ENCODE measurements at regions not wholly inside any gene's neighbourhood (a gene's known extent, or its start where the extent isn't known, plus 50 kb on each side); places are given as distances from the start of the nearest gene placed in this dataset.
"Not testable (repeated sequence)": the region's sequence is repeated elsewhere in the genome, so short reads cannot be mapped to it uniquely, and the experiment has no call there.

DNA sequence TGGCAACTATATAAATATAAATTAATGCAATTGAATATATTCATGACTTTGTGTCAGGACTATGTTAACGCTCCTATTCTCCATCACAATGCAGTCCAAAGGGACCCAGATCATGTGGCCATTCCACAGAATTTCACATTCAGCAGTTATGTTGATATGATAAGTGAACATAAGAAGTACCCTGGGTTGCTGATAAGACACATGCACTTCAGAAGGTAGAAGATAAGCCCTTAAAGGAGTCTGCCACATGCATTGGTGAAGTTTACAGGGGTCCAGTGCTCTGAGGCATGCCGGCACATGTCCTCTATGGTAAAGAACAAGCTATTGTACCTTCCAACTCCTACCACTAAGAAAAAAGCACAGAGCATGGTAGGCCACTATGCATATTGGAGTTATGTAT lies 76.4 kb downstream of the PHAX start:
- no peak for DNase-seq

DNA sequence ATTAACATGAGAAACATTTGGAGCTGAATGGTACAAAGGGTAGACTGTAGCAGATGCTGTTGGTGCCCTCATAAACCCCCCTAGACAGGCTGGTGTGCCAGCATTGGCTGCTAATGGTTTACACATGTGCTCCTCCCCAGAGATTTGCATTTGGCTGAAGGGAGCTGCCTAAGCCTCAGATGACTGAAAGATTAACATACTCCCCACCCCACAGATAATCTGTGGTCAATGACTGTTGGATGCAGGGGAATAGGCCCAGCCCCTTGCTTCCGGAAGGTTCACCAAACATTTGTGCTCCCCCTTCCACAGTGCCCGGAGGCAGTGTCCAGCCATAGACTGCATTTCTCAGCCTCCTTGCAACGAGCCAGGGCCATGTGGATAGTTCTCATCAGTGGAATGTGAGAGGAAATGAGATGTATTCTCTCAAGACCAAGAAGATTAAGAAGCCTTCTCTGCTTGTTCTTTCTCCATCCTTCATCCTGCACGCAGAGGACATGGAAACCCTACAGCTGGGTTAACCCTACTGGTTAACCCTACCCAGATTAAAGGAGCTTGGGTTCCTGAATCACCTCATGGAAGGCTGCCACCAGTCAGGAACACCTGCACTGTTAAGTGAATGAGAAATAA lies 79.6 kb downstream of the PHAX start:
- peak; percentile 48 for DNase-seq

DNA sequence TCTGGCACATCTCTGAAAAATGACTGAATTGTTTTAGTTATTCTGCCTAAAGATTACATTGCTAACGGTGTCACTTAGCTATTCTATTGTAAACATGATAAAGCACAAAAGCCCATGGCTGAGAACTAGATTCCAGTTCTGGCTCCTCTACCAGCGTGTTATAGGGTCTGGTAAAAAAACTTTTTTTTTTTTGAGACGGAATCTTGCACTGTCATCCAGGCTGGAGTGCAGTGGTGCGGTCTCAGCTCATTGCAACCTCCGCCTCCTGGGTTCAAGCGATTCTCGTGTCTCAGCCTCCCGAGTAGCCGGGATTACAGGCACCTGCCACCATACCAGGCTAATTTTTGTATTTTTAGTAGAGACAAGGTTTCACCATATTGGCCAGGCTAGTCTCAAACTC lies 80.6 kb downstream of the PHAX start:
- not testable (repeated sequence) for DNase-seq

DNA sequence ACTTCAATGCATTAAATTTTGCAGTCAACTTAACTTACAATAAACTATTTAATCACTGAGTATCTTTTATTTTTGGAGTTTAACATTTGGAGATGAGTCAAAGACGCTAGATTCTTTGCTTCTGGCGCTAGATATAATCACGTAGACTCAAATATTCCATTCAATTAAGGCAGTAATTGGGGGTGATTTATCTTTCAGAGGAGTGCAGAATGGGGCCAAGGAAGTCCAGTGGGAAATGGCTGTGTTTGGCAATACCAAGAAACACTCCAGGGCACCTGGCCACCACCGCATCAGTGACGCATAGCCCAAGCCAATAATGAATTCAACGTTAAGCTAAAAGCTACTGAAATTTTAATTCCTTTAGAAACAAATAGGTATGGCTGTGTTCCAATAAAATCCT lies 81.2 kb downstream of the PHAX start:
- peak; percentile 3 for DNase-seq

DNA sequence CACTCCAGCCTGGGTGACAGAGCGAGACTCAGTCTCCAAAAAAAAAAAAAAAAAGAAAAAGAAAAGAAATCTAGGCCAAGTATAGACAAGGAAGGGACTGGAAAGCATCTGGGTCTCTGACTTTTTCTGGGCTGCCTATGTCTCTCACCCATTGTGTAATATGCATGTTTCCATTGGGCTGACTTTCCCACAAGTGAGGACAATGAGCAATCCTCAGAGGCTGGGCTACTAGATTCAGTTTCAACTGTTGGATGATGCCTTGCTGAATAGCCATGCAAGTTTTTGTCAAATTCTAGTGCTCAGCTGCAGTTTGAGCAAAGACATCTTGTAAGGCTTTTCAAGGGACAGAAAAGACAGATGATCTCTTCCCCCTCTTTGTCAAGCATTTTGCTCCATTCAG lies 82.1 kb downstream of the PHAX start:
- DNase-seq: no peak

- no peak for DNase-seq
Observed at GRCh38 chr5:126683912-126684311, 83.2 kb downstream of the PHAX start.

DNA sequence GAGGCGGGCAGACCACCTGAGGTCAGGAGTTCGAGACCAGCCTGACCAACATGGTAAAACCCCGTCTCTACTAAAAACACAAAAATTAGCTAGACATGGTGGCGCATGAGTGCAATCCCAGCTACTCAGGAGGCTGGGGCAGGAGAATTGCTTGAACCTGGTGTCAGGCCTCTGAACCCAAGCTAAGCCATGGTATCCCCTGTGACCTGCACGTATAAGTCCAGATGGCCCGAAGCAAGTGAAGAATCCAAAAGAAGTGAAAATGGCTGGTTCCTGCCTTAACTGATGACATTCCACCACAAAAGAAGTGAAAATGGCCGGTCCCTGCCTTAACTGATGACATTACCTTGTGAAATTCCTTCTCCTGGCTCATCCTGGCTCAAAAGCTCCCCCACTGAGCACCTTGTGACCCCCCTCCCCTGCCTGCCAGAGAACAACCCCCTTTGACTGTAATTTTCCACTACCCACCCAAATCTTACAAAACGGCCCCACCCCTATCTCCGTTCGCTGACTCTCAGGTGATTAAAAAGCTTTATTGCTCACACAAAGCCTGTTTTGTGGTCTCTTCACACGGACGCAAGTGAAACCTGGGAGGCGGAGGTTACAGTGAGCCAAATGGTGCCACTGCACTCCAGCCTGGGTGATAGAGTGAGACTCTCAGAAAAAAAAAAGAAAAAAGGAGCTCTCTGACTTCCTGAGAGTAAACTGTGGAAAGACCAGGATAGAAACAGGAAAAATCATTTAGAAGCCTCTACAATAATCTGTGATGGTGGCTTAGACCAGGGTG lies 84.1 kb downstream of the PHAX start:
- not testable (repeated sequence) for DNase-seq

GRCh38 chr5:126686451-126687126 lies 85.8 kb downstream of the PHAX start:
- no peak for DNase-seq

- no peak for DNase-seq
Observed at GRCh38 chr5:126692971-126693370, 84.0 kb upstream of the LMNB1 start.

DNA sequence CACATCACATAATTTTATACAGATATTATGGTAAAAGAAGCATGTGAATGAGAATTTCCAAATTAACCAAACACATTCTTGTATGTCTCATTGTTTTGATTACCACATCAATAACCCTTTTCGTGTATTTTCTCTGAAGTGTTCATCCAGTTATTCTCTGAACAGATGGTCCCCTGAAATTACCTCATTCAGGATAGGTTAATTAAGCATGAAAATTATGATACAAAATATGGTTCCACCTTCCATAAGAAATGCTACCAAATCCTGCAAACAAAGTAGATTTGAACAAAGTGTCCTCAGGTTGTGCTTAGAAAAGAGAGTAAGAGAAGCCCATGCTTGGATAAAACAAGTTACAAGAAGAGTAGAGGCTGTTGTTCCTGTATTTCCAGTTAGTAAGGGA lies 83.1 kb upstream of the LMNB1 start:
- DNase-seq: no peak

GRCh38 chr5:126694403-126694802 lies 82.5 kb upstream of the LMNB1 start:
- DNase-seq: no peak

DNA sequence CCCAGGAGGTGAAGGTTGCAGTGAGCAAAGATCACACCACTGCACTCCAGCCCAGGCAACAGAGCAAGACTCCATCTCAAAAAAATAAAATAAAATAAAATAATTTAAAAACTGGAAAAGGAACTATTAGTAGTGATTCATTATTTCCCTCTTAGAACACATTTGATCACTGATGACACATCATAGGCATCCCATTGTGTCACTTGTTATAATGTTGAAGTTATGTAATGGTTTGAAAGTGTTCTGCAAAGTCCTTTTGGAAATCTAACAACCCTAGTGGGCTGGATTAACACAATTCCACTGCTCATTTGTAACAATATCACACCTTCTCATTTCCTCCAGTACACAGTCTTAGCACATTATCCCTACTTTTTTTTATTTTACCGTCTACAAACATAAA lies 81.8 kb upstream of the LMNB1 start:
- DNase-seq: no peak

- DNase-seq: no peak
Observed at GRCh38 chr5:126707080-126707479, 69.9 kb upstream of the LMNB1 start.

- no peak for DNase-seq
Observed at GRCh38 chr5:126715765-126716164, 61.2 kb upstream of the LMNB1 start.

DNA sequence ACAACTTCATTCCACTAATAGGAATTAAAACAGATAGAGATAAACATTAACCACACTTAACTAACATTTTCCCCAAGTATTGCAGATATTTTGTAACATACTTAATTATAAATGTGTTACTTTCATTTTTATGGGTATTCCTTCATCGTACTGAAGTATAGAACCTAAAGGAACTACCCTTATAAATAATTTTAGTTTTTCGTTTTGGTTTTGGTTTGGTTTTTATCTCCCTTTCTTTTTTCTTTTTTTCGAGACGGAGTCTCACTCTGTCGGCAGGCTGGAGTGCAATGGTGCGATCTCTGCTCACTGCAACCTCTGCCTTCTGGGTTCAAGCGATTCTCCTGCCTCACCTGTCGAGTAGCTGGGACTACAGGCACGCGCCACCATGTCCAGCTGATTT lies 60.1 kb upstream of the LMNB1 start:
- no peak for DNase-seq

GRCh38 chr5:126718236-126718868 lies 58.6 kb upstream of the LMNB1 start:
- DNase-seq: no peak

GRCh38 chr5:126720369-126720768 lies 56.6 kb upstream of the LMNB1 start:
- no peak for DNase-seq

GRCh38 chr5:126723643-126724042 lies 53.3 kb upstream of the LMNB1 start:
- no peak for DNase-seq

Measured in tongue (tissue), 1 donor.